DMS53 treated with DMSO at 0.1 percent for 48 hours (cell line): ENCODE measurements at regions not wholly inside any gene's neighbourhood (a gene's known extent, or its start where the extent isn't known, plus 50 kb on each side); places are given as distances from the start of the nearest gene placed in this dataset.

Experiments used
- DNase-seq: peaks from one replicate; lab custom pipeline; 2025; ENCODE audit not compliant: unreplicated experiment; lab: John Stamatoyannopoulos, UW

GRCh38 chr4:188534297-188534696 lies 395.1 kb downstream of the TRIML1 start:
- DNase-seq = no peak

- DNase-seq = no peak
Measured at GRCh38 chr4:188534917-188535316, 395.7 kb downstream of the TRIML1 start.

- no peak for DNase-seq
Measured at GRCh38 chr4:188536826-188537225, 397.6 kb downstream of the TRIML1 start.

GRCh38 chr4:188550296-188550695 lies 411.1 kb downstream of the TRIML1 start:
- no peak for DNase-seq

- no peak for DNase-seq
Measured at GRCh38 chr4:188551156-188551555, 411.9 kb downstream of the TRIML1 start.

- DNase-seq = no peak
Measured at GRCh38 chr4:188552741-188553275, 413.6 kb downstream of the TRIML1 start.

GRCh38 chr4:188554413-188554812 lies 415.2 kb downstream of the TRIML1 start:
- DNase-seq = no peak

GRCh38 chr4:188573104-188573503 lies 433.9 kb downstream of the TRIML1 start:
- no peak for DNase-seq

GRCh38 chr4:188578657-188579056 lies 439.4 kb downstream of the TRIML1 start:
- DNase-seq = no peak

- no peak for DNase-seq
Measured at GRCh38 chr4:188596021-188596420, 456.8 kb downstream of the TRIML1 start.

- no peak for DNase-seq
Measured at GRCh38 chr4:188603646-188604045, 464.4 kb downstream of the TRIML1 start.

- DNase-seq = no peak
Measured at GRCh38 chr4:188606635-188607034, 467.4 kb downstream of the TRIML1 start.

GRCh38 chr4:188611143-188611542 lies 471.9 kb downstream of the TRIML1 start:
- no peak for DNase-seq

- no peak for DNase-seq
Measured at GRCh38 chr4:188612659-188613058, 473.4 kb downstream of the TRIML1 start.

- no peak for DNase-seq
Measured at GRCh38 chr4:188613976-188614375, 474.7 kb downstream of the TRIML1 start.

- no peak for DNase-seq
Measured at GRCh38 chr4:188619456-188620149, 480.4 kb downstream of the TRIML1 start.

- DNase-seq = no peak
Measured at GRCh38 chr4:188620608-188621007, 481.4 kb downstream of the TRIML1 start.

- no peak for DNase-seq
Measured at GRCh38 chr4:188623314-188623854, 484.1 kb downstream of the TRIML1 start.

- DNase-seq = no peak
Measured at GRCh38 chr4:188624370-188624769, 485.1 kb downstream of the TRIML1 start.

- DNase-seq = no peak
Measured at GRCh38 chr4:188627892-188628291, 488.7 kb downstream of the TRIML1 start.

GRCh38 chr4:188639479-188640100 lies 500.3 kb downstream of the TRIML1 start:
- no peak for DNase-seq

- DNase-seq = no peak
Measured at GRCh38 chr4:188647820-188648370, 508.7 kb downstream of the TRIML1 start.
